ENCODE measurements at regions not wholly inside any gene's neighbourhood (a gene's known extent, or its start where the extent isn't known, plus 50 kb on each side); places are given as distances from the start of the nearest gene placed in this dataset.

DNA sequence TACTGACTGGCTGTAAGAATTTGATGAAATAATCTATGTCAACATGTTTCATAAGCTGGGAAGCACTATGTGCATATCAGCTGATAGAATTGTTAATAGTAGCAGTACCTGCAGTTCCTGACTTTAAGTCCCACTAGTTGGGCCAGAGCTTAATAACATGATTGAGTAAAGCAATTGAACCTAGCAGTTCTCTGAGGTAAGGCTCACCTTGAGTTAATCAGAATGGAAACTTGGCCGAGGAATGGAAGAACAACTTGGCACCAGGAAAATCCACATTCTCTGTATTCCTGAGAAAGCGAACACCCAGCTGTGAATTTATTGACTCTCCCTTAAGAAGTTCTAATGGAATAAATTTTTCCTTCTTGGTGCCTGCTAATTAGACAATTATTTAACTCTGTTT lies 262.6 kb downstream of the IGSF11 start:
- DNase-seq (ENCODE audit: low read depth in 1 of 2, low spot score in 2 of 2) (no peak), FAIRE-seq (no peak)
- Histone ChIP-seq H4K20me1 (replicated peaks in 1 of 2; ENCODE audit: control insufficient read depth in 1 of 2, insufficient read depth in 2 of 2, low read length in 2 of 2) (no peaks in the 10 kb centered on the region), H3K56ac (replicated peaks; ENCODE audit: insufficient read length, low read depth, low read length) (no peak overlapping the region), H4K5ac (ENCODE audit: insufficient read length, low read depth, low read length) (no peak overlapping the region), H2BK12ac (ENCODE audit: low read depth, low read length) (no peak overlapping the region), H3K79me2 (ENCODE audit: control insufficient read depth in 1 of 2, insufficient read depth in 2 of 2, low read length in 2 of 2) (no peaks in the 10 kb centered on the region), H2BK20ac (ENCODE audit: low read length) (no peak overlapping the region), H2BK15ac (ENCODE audit: low read length) (no peak overlapping the region), H3K4me2 (ENCODE audit: insufficient read depth in 1 of 2, low read depth in 2 of 2, low read length in 2 of 2) (0 out of 4 replicates have a peak overlapping the region, but pooled peaks of 1 of the 2 experiments have one; percentile 12), H3K18ac (ENCODE audit: extremely low read depth, low read length) (no peak overlapping the region), H3K4me1 (replicated peaks in 1 of 4; ENCODE audit: control insufficient read depth in 3 of 4, insufficient read depth in 4 of 4, low read length in 3 of 4) (peaks cover 0 to 9% (median 5%) of the 10 kb centered on the region in 4 experiments; a peak in 2 of 7 replicates), H3K27me3 (replicated peaks in 1 of 4; ENCODE audit: control insufficient read depth in 3 of 4, extremely low read depth in 1 of 4, insufficient read depth in 3 of 4, low read length in 3 of 4) (no peaks in the 10 kb centered on the region), H3K14ac (ENCODE audit: insufficient read length) (no peak overlapping the region), H3K9me3 (ENCODE audit: insufficient read depth in 2 of 2, low read depth in 1 of 2, low read length in 1 of 2) (no peaks in the 10 kb centered on the region), H2AK5ac (ENCODE audit: low read depth, low read length) (no peak overlapping the region), H2AFZ (ENCODE audit: low read length) (no peak overlapping the region), H4K91ac (replicated peaks; ENCODE audit: insufficient read length, low read length) (no peak overlapping the region), H3K23me2 (ENCODE audit: low read depth, low read length) (no peaks in the 10 kb centered on the region; the same call in 1 of the 2 replicates), H2BK120ac (replicated peaks; ENCODE audit: low read depth, low read length) (no peak overlapping the region), H3K27ac (ENCODE audit: low read depth, low read length) (no peak overlapping the region), H3K79me1 (ENCODE audit: low read depth, low read length) (no peaks in the 10 kb centered on the region), H2BK5ac (ENCODE audit: low read depth, low read length) (no peak overlapping the region), H3K4me3 (ENCODE audit: extremely low read depth in 1 of 4, insufficient read depth in 2 of 4, low read depth in 3 of 4, low read length in 4 of 4) (no peak overlapping the region), H3K9ac (replicated peaks in 1 of 4; ENCODE audit: extremely low read depth in 1 of 4, low read depth in 3 of 4, low read length in 3 of 4) (no peak overlapping the region), H3K36me3 (ENCODE audit: control insufficient read depth in 2 of 4, insufficient read depth in 4 of 4, low read length in 3 of 4) (no peaks in the 10 kb centered on the region), H4K8ac (ENCODE audit: extremely low read depth, insufficient read depth, low read length) (no peak overlapping the region), H3K4ac (replicated peaks; ENCODE audit: insufficient read length, low read depth, low read length) (no peak overlapping the region), H3K23ac (ENCODE audit: insufficient read length) (no peak overlapping the region)
- CTCF ChIA-PET (ENCODE audit: partially characterized antibody) = interaction anchor here (0.9 to 1.6 kb wide), 4 partner anchors 11 to 37 kb away, joined by 3 to 9 read pairs (median 3); no protein-coding TSS in a partner anchor
- WGBS, 2 experiments (ENCODE audit: extremely low coverage in 1 of 2, insufficient coverage in 1 of 2, insufficient read length in 1 of 2, insufficient replicate concordance in 2 of 2, low coverage in 1 of 2, low lambda C conversion rate in 2 of 2, missing lambda C conversion rate in 1 of 2) = 95% methylated on average over 2 of the region's 2 CpGs; no CpG with 5 or more reads in 1 of the 2 experiments
- POLR2A ChIA-PET (ENCODE audit: partially characterized antibody) = no interaction called here
- TF ChIP-seq CREB1 (IDR thresholded peaks at IDR 0.05) = no peak
- no peak for TF ChIP-seq EGR1 (IDR thresholded peaks at IDR 0.05; ENCODE audit: borderline replicate concordance, low read depth, low read length)
- TF ChIP-seq, protein P1, sequence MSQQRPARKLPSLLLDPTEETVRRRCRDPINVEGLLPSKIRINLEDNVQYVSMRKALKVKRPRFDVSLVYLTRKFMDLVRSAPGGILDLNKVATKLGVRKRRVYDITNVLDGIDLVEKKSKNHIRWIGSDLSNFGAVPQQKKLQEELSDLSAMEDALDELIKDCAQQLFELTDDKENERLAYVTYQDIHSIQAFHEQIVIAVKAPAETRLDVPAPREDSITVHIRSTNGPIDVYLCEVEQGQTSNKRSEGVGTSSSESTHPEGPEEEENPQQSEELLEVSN (IDR thresholded peaks at IDR 0.05) = no peak
- TF ChIP-seq SIN3A (conservative IDR thresholded peaks at IDR 0.05 in 1 of 2, IDR thresholded peaks at IDR 0.05 in 1 of 2; ENCODE audit: low read depth in 1 of 2, low read length in 2 of 2) = no peak
- TF ChIP-seq TCF12 (IDR thresholded peaks at IDR 0.05; ENCODE audit: low read depth, low read length) = no peak
- TF ChIP-seq MAFK (IDR thresholded peaks at IDR 0.05; ENCODE audit: low read depth, low read length) = no peak
- TF ChIP-seq, protein P2, sequence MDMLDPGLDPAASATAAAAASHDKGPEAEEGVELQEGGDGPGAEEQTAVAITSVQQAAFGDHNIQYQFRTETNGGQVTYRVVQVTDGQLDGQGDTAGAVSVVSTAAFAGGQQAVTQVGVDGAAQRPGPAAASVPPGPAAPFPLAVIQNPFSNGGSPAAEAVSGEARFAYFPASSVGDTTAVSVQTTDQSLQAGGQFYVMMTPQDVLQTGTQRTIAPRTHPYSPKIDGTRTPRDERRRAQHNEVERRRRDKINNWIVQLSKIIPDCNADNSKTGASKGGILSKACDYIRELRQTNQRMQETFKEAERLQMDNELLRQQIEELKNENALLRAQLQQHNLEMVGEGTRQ (IDR thresholded peaks at IDR 0.05; ENCODE audit: low read length) = no peak
- no peak for TF ChIP-seq GTF2F1 (IDR thresholded peaks at IDR 0.05; ENCODE audit: borderline replicate concordance, low read depth, low read length)
- no peak for TF ChIP-seq CHD1 (IDR thresholded peaks at IDR 0.05; ENCODE audit: low read depth, low read length)
